Loucy (cell line): ENCODE measurements at regions not wholly inside any gene's neighbourhood (a gene's known extent, or its start where the extent isn't known, plus 50 kb on each side); places are given as distances from the start of the nearest gene placed in this dataset.

ENCODE experiments used
- H2AFZ ChIP-seq: fragments of 200-600 bp; sonication (generic); 2 replicates; pipeline ENCODE4 v1.6.0; 2016; ENCODE audit warnings: antibody characterized with exemption, mild to moderate bottlenecking, low read length, moderate library complexity
- H3F3A ChIP-seq: fragments of 200-600 bp; 2 replicates; pipeline ENCODE4 v1.6.0; 2016; ENCODE audit warnings: antibody characterized with exemption, low read depth, mild to moderate bottlenecking
- H3K27me3 ChIP-seq: fragments of 200-600 bp; sonication (generic); 2 replicates; pipeline ENCODE4 v1.6.1; 2014; ENCODE audit warnings: low read length, mild to moderate bottlenecking; ENCODE audit not compliant: insufficient read depth, poor library complexity, severe bottlenecking
- H3K36me3 ChIP-seq: fragments of 200-600 bp; sonication (generic); 2 replicates; pipeline ENCODE4 v1.6.1; 2016; ENCODE audit warnings: low read length; ENCODE audit not compliant: insufficient read depth
- H3K4me1 ChIP-seq: fragments of 200-600 bp; sonication (generic); 2 replicates; pipeline ENCODE4 v1.5.1; 2014; ENCODE audit warnings: low read length, mild to moderate bottlenecking; ENCODE audit not compliant: insufficient read depth, poor library complexity, severe bottlenecking
- H3K4me2 ChIP-seq: fragments of 200-600 bp; sonication (generic); 2 replicates; pipeline ENCODE4 v1.6.0; 2014; ENCODE audit warnings: antibody characterized with exemption, low read length, low read depth, mild to moderate bottlenecking; ENCODE audit not compliant: poor library complexity, severe bottlenecking
- H3K4me3 ChIP-seq: fragments of 200-600 bp; sonication (generic); 2 replicates; pipeline ENCODE4 v1.5.1; 2014; ENCODE audit warnings: low read length, mild to moderate bottlenecking, mixed read lengths; ENCODE audit not compliant: poor library complexity, severe bottlenecking
- H3K79me2 ChIP-seq: fragments of 200-600 bp; sonication (generic); 2 replicates; pipeline ENCODE4 v1.6.1; 2014; ENCODE audit warnings: low read length; ENCODE audit not compliant: insufficient read depth
- H3K9ac ChIP-seq: fragments of 200-600 bp; sonication (generic); 2 replicates; pipeline ENCODE4 v1.6.0; 2014; ENCODE audit warnings: mild to moderate bottlenecking, low read depth, low read length, moderate library complexity; ENCODE audit not compliant: poor library complexity, severe bottlenecking
- H3K9me2 ChIP-seq: fragments of 200-600 bp; sonication (generic); replicated peaks from 2 replicates; pipeline ENCODE4 v1.6.1; 2016; ENCODE audit warnings: low read depth, low read length, mixed read lengths
- H3K9me3 ChIP-seq: fragments of 200-600 bp; sonication (generic); 2 replicates; pipeline ENCODE4 v1.6.1; 2014; ENCODE audit warnings: mild to moderate bottlenecking, antibody characterized with exemption, low read length, low read depth; ENCODE audit not compliant: insufficient read depth
- H4K20me1 ChIP-seq: fragments of 200-600 bp; sonication (generic); 2 replicates; pipeline ENCODE4 v1.6.0; 2014; ENCODE audit warnings: antibody characterized with exemption, low read length, mild to moderate bottlenecking; ENCODE audit not compliant: insufficient read depth, poor library complexity, severe bottlenecking
- CTCF ChIP-seq: fragments of 200-600 bp; sonication (generic); conservative IDR thresholded peaks from 2 replicates; pipeline ENCODE4 v1.5.1; 2014; ENCODE audit warnings: mild to moderate bottlenecking, antibody characterized with exemption, low read length
- EZH2phosphoT487 ChIP-seq: fragments of 200-600 bp; IDR thresholded peaks from 2 replicates; pipeline ENCODE4 v1.6.1; 2018; ENCODE audit warnings: antibody characterized with exemption, mild to moderate bottlenecking, moderate library complexity, borderline replicate concordance

- no peaks in the 10 kb centered on the region for H3K79me2 ChIP-seq
- H3K9me2 ChIP-seq, result no peaks in the 10 kb centered on the region
- no peaks in the 10 kb centered on the region for H3K27me3 ChIP-seq
- no peaks in the 10 kb centered on the region for H4K20me1 ChIP-seq
- H3K4me3 ChIP-seq, result no peak overlapping the region
- no peaks in the 10 kb centered on the region for H3K9me3 ChIP-seq
- H2AFZ ChIP-seq, result no peak overlapping the region
- TF ChIP-seq CTCF (no peak), EZH2phosphoT487 (no peak)
- no peak overlapping the region for H3K9ac ChIP-seq
- H3K4me1 ChIP-seq, result no peaks in the 10 kb centered on the region
- H3K36me3 ChIP-seq, result no peaks in the 10 kb centered on the region
- no peak overlapping the region for H3K4me2 ChIP-seq
- no peaks in the 10 kb centered on the region for H3F3A ChIP-seq
These were observed 197.0 kb downstream of the FAT4 start for GRCh38 chr4:125511715-125512114.

GRCh38 chr4:125515016-125515415, 200.3 kb downstream of the FAT4 start:
- no peaks in the 10 kb centered on the region for H4K20me1 ChIP-seq
- no peak overlapping the region for H3K9ac ChIP-seq
- H3K79me2 ChIP-seq, result no peaks in the 10 kb centered on the region
- H3K27me3 ChIP-seq, result no peaks in the 10 kb centered on the region
- TF ChIP-seq EZH2phosphoT487, result no peak
- H2AFZ ChIP-seq, result no peak overlapping the region
- no peaks in the 10 kb centered on the region for H3K36me3 ChIP-seq
- no peaks in the 10 kb centered on the region for H3K9me3 ChIP-seq
- H3K4me1 ChIP-seq, result no peaks in the 10 kb centered on the region
- H3K4me3 ChIP-seq, result no peak overlapping the region
- no peaks in the 10 kb centered on the region for H3K9me2 ChIP-seq
- no peaks in the 10 kb centered on the region for H3F3A ChIP-seq
- H3K4me2 ChIP-seq, result no peak overlapping the region

GRCh38 chr4:125517831-125518230, 203.1 kb downstream of the FAT4 start:
- Histone ChIP-seq H3K4me2 (no peak overlapping the region), H3K36me3 (no peaks in the 10 kb centered on the region), H2AFZ (no peak overlapping the region), H3K9ac (no peak overlapping the region), H3K9me3 (no peaks in the 10 kb centered on the region), H3K79me2 (no peaks in the 10 kb centered on the region), H3F3A (no peaks in the 10 kb centered on the region), H3K27me3 (no peaks in the 10 kb centered on the region), H4K20me1 (no peaks in the 10 kb centered on the region), H3K4me1 (no peaks in the 10 kb centered on the region), H3K4me3 (no peak overlapping the region), H3K9me2 (no peaks in the 10 kb centered on the region)
- TF ChIP-seq CTCF (no peak), EZH2phosphoT487 (no peak)

DNA sequence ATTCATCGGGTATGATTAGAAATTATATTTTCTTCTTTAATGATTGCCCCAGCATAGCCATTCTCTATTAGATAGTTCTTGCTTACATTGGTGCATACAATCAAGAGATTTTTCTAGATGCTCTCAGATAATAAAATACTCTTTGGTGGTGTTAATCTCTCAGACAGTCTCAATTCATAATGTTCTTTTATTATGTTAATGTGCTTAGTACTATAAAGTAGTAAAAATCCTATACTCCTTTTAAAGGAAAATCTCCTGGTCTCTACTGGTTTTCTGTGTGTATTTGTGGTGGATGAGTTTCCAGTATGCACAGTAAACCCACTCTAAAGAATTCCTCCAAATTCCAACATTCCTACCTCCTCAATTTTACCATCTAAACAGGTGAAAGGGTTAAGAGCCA, 203.5 kb downstream of the FAT4 start:
- no peak overlapping the region for H3K4me3 ChIP-seq
- H3K36me3 ChIP-seq, result no peaks in the 10 kb centered on the region
- TF ChIP-seq EZH2phosphoT487 (no peak), CTCF (no peak)
- no peaks in the 10 kb centered on the region for H3F3A ChIP-seq
- H2AFZ ChIP-seq, result no peak overlapping the region
- no peaks in the 10 kb centered on the region for H3K79me2 ChIP-seq
- no peaks in the 10 kb centered on the region for H3K9me2 ChIP-seq
- H4K20me1 ChIP-seq, result no peaks in the 10 kb centered on the region
- no peaks in the 10 kb centered on the region for H3K9me3 ChIP-seq
- no peaks in the 10 kb centered on the region for H3K4me1 ChIP-seq
- H3K27me3 ChIP-seq, result no peaks in the 10 kb centered on the region
- H3K9ac ChIP-seq, result no peak overlapping the region
- H3K4me2 ChIP-seq, result no peak overlapping the region
